ENCODE measurements at regions not wholly inside any gene's neighbourhood (a gene's known extent, or its start where the extent isn't known, plus 50 kb on each side); places are given as distances from the start of the nearest gene placed in this dataset.

DNA sequence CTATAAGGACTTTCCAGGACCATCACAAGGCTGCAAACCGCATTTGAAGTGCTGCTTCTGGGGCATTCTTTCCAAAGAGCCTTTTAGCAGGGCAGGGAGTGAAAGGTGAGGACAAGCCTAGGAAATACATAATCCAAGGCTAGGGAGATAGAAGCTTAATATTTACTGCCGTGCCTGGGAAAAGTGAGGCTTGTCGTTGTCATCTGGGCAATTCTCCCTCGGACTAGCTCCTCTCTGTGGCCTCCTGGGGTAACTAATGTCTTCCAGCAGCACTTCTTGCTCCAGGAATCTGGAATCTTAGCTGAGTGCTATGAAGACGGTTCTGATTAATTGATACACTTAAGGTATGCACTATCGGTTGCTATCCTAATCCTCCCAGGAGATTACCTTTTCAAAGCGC is 69.3 kb upstream of the ATL2 start:
- Histone ChIP-seq H4K20me1 (ENCODE audit: insufficient read depth) (no peaks in the 10 kb centered on the region), H3K27ac (no peak overlapping the region), H3K27me3 (ENCODE audit: insufficient read depth, low read depth) (no peaks in the 10 kb centered on the region), H3K9me3 (ENCODE audit: insufficient read depth, low read depth) (no peaks in the 10 kb centered on the region), H3K36me3 (ENCODE audit: low read depth) (no peaks in the 10 kb centered on the region), H3K79me2 (ENCODE audit: low read depth) (no peaks in the 10 kb centered on the region), H2AFZ (no peak overlapping the region), H3K4me3 (no peak overlapping the region), H3K9me2 (ENCODE audit: insufficient read depth) (no peaks in the 10 kb centered on the region), H3K4me2 (no peak overlapping the region), H3F3A (ENCODE audit: insufficient read depth, low read depth) (peaks cover 28% of the 10 kb centered on the region), H3K4me1 (replicated peaks; ENCODE audit: insufficient read depth) (peaks cover 30% of the 10 kb centered on the region)
- TF ChIP-seq CTCF (conservative IDR thresholded peaks at IDR 0.05), result no peak
- no peak for TF ChIP-seq EZH2 (IDR thresholded peaks at IDR 0.05; ENCODE audit: low read depth)
- no TSS peak for BruUV-seq (replicated peaks)
- ChIA-PET POLR2A (ENCODE audit: unreplicated experiment) (no interaction called here), CTCF (interaction anchor here (0.6 kb wide), 1 partner anchor 244 kb away, joined by 4 read pairs; no protein-coding TSS in a partner anchor)
- intact Hi-C loops (cut with micrococcal nuclease; ENCODE audit: unreplicated experiment), result no loop called here
- no peak for DNase-seq

GRCh38 chr2:38444247-38444646 is 67.2 kb upstream of the ATL2 start:
- BruUV-seq (replicated peaks), result no TSS peak
- POLR2A ChIA-PET (ENCODE audit: unreplicated experiment), result interaction anchor here (0.6 kb wide), 1 partner anchor 307 kb away, joined by 4 read pairs; the partner anchor contains the start of gene SRSF7
- peaks cover 38% of the 10 kb centered on the region for H3K4me1 ChIP-seq (replicated peaks; ENCODE audit: insufficient read depth)
- H3K4me3 ChIP-seq, result no peak overlapping the region
- peaks cover 28% of the 10 kb centered on the region for H3F3A ChIP-seq (ENCODE audit: insufficient read depth, low read depth)
- CTCF ChIA-PET, result interaction anchor here (0.5 to 0.7 kb wide), 3 partner anchors 21 to 368 kb away, joined by 4 read pairs; no protein-coding TSS in a partner anchor
- DNase-seq, result peak in 1 of 2 experiments; percentile 77
- H3K4me2 ChIP-seq, result peak overlapping the region; percentile 74
- no peaks in the 10 kb centered on the region for H3K36me3 ChIP-seq (ENCODE audit: low read depth)
- no peaks in the 10 kb centered on the region for H4K20me1 ChIP-seq (ENCODE audit: insufficient read depth)
- no peaks in the 10 kb centered on the region for H3K9me2 ChIP-seq (ENCODE audit: insufficient read depth)
- no peaks in the 10 kb centered on the region for H3K79me2 ChIP-seq (ENCODE audit: low read depth)
- intact Hi-C loops (cut with micrococcal nuclease; ENCODE audit: unreplicated experiment), result loop anchor here (5.0 kb wide), 1 partner anchor 37 kb away; no protein-coding TSS in a partner anchor
- H3K27me3 ChIP-seq (ENCODE audit: insufficient read depth, low read depth), result no peaks in the 10 kb centered on the region
- H2AFZ ChIP-seq, result no peak overlapping the region
- TF ChIP-seq CTCF (conservative IDR thresholded peaks at IDR 0.05) (no peak), EZH2 (IDR thresholded peaks at IDR 0.05; ENCODE audit: low read depth) (no peak)
- H3K27ac ChIP-seq, result peak overlapping the region; percentile 85
- no peaks in the 10 kb centered on the region for H3K9me3 ChIP-seq (ENCODE audit: insufficient read depth, low read depth)

DNA sequence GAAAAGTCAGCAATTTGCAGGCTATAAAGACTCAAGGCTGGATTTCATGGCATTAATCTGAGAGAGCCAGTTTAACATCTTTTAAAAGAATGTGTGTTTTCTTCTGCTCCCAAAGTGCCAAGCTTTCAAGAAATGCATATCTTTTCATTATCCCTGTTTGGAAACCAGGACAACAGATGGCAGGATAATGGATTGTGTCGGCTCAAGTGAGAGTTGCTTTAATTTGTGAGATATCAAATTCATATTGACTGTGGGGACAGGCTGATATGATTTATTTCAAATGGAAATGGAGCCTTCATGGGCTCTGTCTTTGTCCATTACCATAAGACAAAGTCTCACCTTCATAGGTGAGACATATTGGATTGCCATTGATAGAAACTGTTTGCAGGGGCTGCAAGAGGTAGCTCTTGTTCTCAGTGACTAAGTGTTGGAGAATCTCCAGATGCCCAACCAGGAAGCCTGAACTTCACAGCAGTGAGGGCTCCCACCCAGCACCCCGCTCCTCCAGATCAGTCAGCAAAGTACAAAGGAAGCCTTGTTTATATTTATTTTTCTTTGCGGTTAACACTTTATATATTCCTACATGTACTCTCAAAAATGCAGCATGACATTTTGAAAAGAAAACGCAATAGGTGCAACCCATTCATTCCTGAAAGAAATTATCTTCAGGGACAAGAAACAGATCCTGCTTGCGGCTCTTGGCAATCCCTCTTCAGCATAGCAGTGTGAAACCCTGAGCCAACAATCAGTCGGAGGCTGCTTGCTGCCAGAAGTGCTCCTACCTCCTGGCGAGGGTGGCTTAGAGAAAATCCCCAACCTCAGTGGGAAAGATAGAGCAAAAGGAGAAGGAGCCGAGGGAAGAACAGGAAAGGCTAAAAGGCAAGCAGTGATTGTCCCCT is 65.8 kb upstream of the ATL2 start:
- no peaks in the 10 kb centered on the region for H3K9me2 ChIP-seq (ENCODE audit: insufficient read depth)
- H3K4me2 ChIP-seq, result peak overlapping the region; percentile 74
- no peaks in the 10 kb centered on the region for H3K36me3 ChIP-seq (ENCODE audit: low read depth)
- peaks cover 51% of the 10 kb centered on the region for H3K4me1 ChIP-seq (replicated peaks; ENCODE audit: insufficient read depth)
- BruUV-seq (replicated peaks), result no TSS peak
- no peaks in the 10 kb centered on the region for H4K20me1 ChIP-seq (ENCODE audit: insufficient read depth)
- peak overlapping the region; percentile 74 for H2AFZ ChIP-seq
- H3K27me3 ChIP-seq (ENCODE audit: insufficient read depth, low read depth), result no peaks in the 10 kb centered on the region
- H3K4me3 ChIP-seq, result peak overlapping the region; percentile 31; the same call in 1 of the 2 replicates
- intact Hi-C loops (cut with micrococcal nuclease; ENCODE audit: unreplicated experiment), result loop anchor here (1.0 to 5.0 kb wide), 3 partner anchors 19 to 66 kb away; partner anchors contain the start of gene ATL2
- TF ChIP-seq CTCF (conservative IDR thresholded peaks at IDR 0.05) (no peak), EZH2 (IDR thresholded peaks at IDR 0.05; ENCODE audit: low read depth) (no peak)
- peaks cover 28% of the 10 kb centered on the region for H3F3A ChIP-seq (ENCODE audit: insufficient read depth, low read depth)
- H3K79me2 ChIP-seq (ENCODE audit: low read depth), result no peaks in the 10 kb centered on the region
- peak; percentile 62 to 95 for DNase-seq
- CTCF ChIA-PET, result no interaction called here
- peak overlapping the region; percentile 85 for H3K27ac ChIP-seq
- POLR2A ChIA-PET (ENCODE audit: unreplicated experiment), result interaction anchor here (0.6 kb wide), 1 partner anchor 25 kb away, joined by 4 read pairs; no protein-coding TSS in a partner anchor
- H3K9me3 ChIP-seq (ENCODE audit: insufficient read depth, low read depth), result no peaks in the 10 kb centered on the region

All from PC-9 (cell line).